Erythroblast (primary cell): ENCODE measurements at regions not wholly inside any gene's neighbourhood (a gene's known extent, or its start where the extent isn't known, plus 50 kb on each side); places are given as distances from the start of the nearest gene placed in this dataset.

Source experiments
- GATA1 ChIP-seq: IDR thresholded peaks from 2 replicates; pipeline ENCODE4 v1.6.1; 2011; ENCODE audit warnings: low read depth, mild to moderate bottlenecking, control low read depth, low read length, moderate library complexity
- POLR2A ChIP-seq: IDR thresholded peaks from 2 replicates; pipeline ENCODE4 v1.6.1; 2011; ENCODE audit warnings: mild to moderate bottlenecking, low read length

- TF ChIP-seq POLR2A, result no peak
- TF ChIP-seq GATA1, result no peak
Observed at GRCh38 chr1:213570487-213570886, 417.3 kb upstream of the PROX1 start.
